Stimulated activated CD8-positive, alpha-beta memory T cell treated with anti-CD3 and anti-CD28 coated beads, Interleukin-12 subunit alpha, Interleukin-12 subunit beta, amount 100 ng/mL, for 4 hours (primary cell): ENCODE measurements at regions not wholly inside any gene's neighbourhood (a gene's known extent, or its start where the extent isn't known, plus 50 kb on each side); places are given as distances from the start of the nearest gene placed in this dataset.

Experiments used
- DNase-seq: peaks from one replicate; pipeline ENCODE4 v3.0.0-alpha.2; 2020; ENCODE audit warnings: low read depth

DNA sequence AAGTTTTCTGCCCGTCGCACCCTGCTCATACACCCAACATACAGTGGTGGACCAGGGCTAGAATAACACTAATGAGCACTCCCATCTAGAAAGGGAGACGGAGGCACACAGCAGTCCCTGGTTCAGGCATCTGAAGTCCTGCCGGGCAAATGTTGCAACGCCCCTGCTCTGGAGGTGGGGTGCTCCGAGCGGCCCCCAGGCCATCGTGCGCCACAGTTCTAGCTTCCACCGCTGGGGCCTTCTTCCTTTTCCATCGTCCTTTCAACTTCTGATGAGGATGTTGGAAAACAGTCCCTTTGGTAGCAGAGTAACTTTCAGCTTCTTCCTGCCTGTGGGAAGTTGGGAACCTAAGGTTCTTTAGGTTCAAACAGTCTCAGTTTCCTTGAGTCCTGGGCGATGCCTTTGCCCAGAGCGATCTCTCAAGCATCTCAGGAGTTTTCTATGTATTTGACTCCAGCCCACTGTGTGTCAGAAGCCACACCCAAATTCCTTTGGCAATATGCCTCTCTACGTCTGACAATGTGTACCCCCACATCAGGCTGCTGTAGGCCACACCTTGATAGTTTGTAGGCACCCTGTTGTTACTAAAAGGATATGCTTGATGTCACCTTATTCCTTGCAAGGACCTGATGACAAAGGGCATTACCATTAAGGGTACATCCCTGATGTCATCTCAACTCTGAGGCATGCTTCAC is 258.8 kb downstream of the GLI2 start:
- no peak for DNase-seq

DNA sequence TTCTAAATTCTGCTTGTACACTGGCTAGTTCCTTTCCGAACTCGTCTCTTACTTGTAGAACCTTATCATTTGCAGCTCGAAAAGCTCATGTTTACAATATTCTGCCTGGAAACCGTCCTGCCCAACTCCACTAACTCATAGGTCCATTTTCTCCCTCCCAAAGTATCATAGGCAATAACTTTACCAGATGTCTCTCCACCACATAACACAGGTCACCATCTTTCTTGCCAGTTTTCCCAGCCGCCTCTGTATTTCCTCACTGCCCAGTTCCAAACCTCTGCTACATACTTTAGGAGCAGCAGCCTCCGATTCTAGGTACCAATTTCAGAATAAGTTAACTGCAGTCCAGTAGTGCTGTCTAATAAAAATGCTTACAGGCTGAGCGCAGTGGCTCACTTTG is 259.5 kb downstream of the GLI2 start:
- no peak for DNase-seq

DNA sequence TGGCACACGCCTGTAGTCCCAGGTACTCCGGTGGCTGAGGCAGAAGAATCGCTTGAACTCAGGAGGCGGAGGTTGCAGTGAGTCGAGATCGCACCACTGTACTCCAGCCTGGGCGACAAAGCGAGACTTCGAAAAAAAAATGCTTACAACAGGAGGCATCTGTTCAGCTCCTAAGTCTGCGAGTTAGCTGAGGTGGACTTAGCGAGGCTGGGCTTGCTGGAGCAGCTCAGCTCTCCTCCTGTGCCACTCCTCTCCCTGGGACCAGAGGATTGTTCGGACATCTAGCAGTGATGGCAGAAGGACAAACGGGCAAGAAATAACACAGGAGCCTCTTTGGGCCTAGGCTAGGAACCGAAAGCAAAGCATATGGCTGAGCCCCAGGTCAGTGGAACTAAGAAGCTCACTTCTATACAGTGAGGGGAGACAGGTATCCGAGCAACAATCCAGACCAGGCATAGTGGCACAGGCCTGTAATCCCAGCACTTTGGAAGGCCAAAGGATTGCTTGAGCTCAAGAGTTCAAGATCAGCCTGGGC is 260.1 kb downstream of the GLI2 start:
- no peak for DNase-seq

DNA sequence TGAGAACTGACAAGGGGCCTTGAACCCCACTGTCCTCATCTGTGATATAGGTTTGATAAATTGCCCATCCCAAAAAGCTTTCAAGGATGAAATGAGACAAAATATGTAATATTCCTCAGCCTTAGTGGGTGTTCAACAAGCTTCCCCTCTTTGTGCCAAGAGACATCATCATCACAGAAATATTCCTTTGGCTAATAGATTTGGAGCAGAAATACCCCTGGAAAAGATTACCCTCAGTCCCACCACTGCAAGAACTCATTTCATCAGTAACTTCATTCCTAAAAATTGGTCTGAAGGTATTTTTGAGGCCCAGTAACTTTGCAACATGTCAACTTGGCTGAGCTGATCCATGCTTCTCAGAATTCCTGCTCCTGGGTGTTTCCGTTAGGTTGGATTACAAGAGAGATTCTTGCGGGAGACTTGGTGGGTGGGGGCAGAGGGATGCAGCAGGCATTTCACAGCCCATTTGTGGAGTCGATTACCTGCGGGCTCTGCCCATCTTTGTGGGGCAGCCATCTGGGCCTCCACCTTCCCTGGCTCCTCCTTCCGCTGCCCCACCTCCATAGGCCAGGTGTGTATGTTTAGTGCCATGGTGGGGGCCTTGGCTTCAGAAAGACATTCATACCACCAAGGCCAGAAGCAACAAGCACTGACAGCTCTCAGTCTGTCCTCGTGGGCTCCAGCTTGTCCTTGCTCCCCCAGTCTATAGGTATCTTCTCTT is 263.9 kb downstream of the GLI2 start:
- no peak for DNase-seq

DNA sequence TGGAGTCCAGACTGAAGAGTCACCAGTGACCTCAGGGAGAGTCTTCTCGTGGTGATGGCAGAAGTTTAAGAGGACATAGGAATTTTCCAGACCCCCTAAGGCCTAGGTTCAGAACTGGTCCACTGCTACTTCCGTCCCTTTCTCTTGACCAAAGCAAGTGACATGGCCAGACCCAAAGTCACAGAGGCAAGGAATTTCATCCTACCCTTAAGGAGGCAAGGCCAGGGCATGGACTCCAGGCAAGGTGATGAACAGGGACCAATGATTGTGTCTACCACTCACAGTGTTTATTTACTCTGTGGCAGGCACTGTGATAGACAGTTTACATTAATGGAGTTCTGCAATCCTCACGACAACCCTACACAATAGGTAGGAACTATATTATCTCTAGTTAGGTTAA is 265.1 kb downstream of the GLI2 start:
- no peak for DNase-seq

DNA sequence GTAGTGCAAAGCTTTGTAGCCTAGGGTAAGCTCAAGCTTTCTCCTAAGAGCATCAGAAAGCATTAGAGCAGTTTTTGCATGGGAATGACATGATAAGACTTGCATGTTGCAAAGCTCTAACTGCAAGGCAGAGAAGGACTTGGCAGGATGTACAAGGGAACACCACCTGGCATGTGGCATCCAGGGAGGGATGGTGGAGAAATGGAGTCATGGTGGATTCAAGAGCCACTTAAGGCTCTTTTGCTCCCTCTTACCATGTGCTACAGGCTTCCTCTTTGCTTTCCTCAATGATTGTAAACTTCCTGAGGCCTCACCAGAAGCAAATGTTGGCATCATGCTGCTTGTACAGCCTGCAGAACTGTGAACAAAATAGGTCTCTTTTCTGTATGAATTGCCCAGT is 266.0 kb downstream of the GLI2 start:
- no peak for DNase-seq

DNA sequence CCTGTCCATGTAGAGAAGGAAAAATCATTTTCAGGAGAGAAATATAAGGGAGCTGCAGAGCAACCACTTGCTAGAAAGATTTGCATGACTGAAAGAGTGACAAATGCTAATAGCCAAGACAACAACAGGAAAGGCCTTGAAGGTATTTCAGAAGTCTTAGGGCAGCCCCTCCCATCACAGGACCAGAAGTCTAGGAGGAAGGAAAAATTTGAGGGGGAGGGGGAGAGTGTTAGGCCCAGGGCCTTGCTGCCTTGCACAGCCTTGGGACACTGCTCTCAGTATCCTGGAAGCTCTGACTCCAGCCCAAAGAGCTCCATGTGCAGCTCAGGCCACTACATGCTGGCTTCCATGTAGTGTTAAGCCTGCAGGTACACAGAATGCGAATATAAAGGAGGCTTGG is 266.9 kb downstream of the GLI2 start:
- DNase-seq = no peak

GRCh38 chr2:121003391-121003790 is 267.7 kb downstream of the GLI2 start:
- no peak for DNase-seq

- no peak for DNase-seq
These were observed 268.7 kb downstream of the GLI2 start for GRCh38 chr2:121004359-121004758.

DNA sequence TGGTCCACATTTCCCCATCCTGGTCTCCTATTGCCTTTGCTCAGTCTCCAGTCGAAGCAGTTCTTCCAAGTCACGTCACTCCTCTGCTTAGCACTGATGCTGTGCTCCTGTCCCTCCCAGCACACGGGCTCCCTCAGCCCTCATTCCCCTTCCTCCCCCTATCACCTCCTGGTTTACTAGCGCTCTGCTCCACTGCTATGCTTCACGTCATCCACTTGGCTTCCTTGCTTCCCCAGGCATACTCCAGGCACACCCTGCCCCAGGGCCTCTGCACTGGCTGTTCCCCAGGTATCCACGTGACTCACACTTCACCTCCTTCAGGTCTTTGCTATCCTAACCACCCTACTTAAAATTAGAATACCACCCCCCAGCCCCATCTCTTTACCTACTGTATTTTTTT is 269.3 kb downstream of the GLI2 start:
- no peak for DNase-seq

- no peak for DNase-seq
These were observed 269.8 kb downstream of the GLI2 start for GRCh38 chr2:121005453-121005852.

- DNase-seq = no peak
These were observed 271.2 kb downstream of the GLI2 start for GRCh38 chr2:121006743-121007489.

DNA sequence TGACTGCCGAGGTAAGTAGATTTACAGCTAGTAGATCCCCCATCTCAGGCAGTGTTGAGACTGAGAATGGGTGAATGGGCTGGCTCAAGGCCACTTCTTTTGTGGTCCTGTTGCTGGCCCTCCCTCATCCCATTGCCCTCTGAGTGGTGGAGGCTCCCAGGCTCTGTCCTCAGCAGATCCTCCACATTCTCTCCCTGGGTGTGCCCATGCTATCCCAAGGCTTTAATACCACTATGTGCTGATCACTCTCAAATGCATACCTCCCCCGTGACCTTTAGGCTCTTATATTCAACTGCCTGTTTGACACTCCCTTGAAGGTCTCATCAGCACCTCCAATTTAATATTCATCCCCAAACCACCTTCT is 271.8 kb downstream of the GLI2 start:
- no peak for DNase-seq

- DNase-seq = no peak
These were observed 273.3 kb downstream of the GLI2 start for GRCh38 chr2:121008975-121009374.

GRCh38 chr2:121010998-121011397 is 274.0 kb downstream of the TFCP2L1 start:
- no peak for DNase-seq

DNA sequence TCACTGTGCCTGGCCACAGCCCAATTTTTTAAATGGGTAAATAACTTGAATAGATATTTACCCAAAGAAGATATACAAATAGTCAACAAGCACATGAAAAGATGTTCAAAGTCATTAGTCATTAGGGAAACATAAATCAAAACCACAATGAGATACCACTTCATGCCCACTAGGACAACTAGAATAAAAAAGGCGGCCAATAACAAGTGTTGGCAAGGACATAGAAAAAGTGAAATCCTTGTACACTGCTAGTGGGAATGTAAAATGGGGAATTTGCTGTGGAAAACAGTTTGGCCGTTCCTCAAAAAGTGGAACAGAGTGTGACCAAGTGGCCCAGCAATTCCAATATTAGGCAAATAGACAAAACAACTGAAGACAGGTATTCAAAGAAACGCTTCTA is 270.1 kb downstream of the TFCP2L1 start:
- DNase-seq = no peak

DNA sequence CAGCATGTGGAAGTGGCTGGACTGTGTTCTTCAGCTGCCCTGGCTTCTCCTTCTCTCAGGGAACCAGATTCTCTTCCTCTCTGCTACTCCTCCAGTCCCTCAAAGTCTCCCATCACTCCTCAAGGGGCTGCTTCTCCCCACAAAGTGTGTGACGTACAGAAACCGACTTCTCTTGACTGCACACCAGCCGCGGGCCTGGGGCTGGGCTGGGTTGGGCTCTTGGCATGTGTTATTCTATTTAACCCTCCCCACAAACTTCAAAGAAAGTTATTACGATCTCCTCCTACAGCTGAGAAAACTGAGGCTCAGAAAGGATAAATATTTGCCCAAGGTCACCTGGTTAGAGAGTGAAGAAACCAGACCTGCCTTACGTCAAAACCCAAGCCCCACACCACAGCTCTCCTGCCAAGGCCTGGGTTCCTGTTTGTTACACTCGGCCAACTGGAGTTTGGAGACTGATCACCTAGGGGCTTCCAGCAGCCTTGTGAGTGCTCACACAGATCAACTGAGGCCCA is 269.0 kb downstream of the TFCP2L1 start:
- DNase-seq = no peak

- no peak for DNase-seq
These were observed 267.6 kb downstream of the TFCP2L1 start for GRCh38 chr2:121017396-121017795.

DNA sequence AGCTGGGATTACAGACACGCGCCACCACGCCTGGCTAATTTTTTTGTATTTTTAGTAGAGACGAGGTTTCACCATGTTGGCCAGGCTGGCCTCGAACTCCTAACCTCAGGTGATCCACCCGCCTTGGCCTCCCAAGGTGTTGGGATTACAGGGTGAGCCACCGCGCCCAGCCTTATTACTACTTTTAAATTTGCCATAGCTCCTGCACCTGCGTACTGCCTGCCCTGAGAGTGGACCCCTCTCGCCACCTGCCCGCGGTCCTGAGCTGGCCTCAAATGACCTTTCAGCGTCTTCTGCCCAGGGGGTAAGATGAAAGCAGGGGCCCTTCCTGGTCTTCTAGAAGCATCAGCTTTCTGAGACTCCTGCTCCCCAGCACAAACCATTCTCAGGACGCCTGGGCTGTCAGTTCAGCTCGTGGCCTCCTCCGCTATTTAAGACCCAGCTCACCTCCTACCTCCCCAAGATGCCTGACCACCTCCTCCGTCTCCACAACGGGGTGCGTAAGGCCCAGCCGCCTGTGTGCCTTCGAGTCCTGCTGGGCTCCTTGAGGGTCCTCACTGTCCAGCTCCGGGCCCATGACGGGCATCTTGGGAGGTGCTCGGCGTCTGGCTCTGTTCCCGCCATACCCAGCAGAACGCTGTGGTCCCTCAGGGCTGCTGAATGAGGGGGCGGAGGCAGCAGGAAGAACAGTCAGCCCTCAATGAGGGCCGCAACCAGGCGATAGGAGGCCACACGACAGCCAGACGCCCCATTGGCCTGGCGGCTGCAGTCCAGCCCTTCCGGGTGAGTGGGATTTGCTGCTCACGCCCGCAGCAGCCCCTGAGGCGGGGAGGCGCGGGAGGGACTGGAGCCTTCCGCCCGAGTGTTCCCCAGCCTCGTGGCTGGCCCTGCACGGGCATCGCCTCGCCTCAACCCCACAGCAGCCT is 266.6 kb downstream of the TFCP2L1 start:
- DNase-seq = no peak

- no peak for DNase-seq
These were observed 265.9 kb downstream of the TFCP2L1 start for GRCh38 chr2:121019071-121019470.

DNA sequence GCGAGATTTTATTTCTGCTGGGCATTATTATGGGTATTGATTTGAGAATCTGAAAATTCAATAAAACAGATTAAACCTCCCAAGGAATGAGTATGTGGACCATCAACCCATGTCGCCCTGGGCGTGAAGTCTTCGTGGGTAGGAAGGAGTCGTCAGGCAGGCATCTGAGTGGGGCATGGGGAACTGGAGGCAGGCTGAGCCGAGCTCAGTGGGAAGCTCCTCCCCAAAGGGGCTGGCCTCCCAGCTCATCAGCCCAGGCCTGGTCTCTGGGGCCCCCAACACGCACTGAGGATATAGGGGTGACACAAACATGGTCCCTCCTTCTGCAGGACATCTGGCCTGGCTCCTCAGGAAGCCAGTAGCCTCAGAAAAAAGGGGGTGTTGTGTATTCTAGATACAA is 265.2 kb downstream of the TFCP2L1 start:
- DNase-seq = no peak

GRCh38 chr2:121021685-121022084 is 263.3 kb downstream of the TFCP2L1 start:
- DNase-seq = no peak
